ENCODE measurements at regions not wholly inside any gene's neighbourhood (a gene's known extent, or its start where the extent isn't known, plus 50 kb on each side); places are given as distances from the start of the nearest gene placed in this dataset.

- no peak for DNase-seq (ENCODE audit: low read depth, low spot score)
- H3K27ac ChIP-seq (ENCODE audit: low read depth, low read length): no peak overlapping the region
- RAD21 ChIA-PET (ENCODE audit: low non-redundant PET in 1 of 2, low total read pairs in 2 of 2, uncharacterized antibody in 2 of 2, unreplicated experiment in 2 of 2): no interaction called here
- peaks cover 0 to 3% of the 10 kb centered on the region in 2 experiments; a peak in 2 of 4 replicates for H3K9me3 ChIP-seq (ENCODE audit: control insufficient read depth in 1 of 2, insufficient read depth in 1 of 2, low read depth in 1 of 2, low read length in 2 of 2)
- TF ChIP-seq FOSL1 (IDR thresholded peaks at IDR 0.05; ENCODE audit: low read depth) (no peak), EZH2phosphoT487 (IDR thresholded peaks at IDR 0.05; ENCODE audit: borderline replicate concordance) (no peak), MAX (IDR thresholded peaks at IDR 0.05) (no peak), TCF7L2 (IDR thresholded peaks at IDR 0.05; ENCODE audit: borderline replicate concordance, extremely low read depth, insufficient read depth, insufficient read length) (no peak), CEBPB (IDR thresholded peaks at IDR 0.05; ENCODE audit: low read depth) (no peak), EZH2 (IDR thresholded peaks at IDR 0.05) (no peak), CTCF (IDR thresholded peaks at IDR 0.05 in 2 of 3, conservative IDR thresholded peaks at IDR 0.05 in 1 of 3; ENCODE audit: borderline replicate concordance in 1 of 3, insufficient read depth in 1 of 3, low read depth in 2 of 3, low read length in 2 of 3) (no peak), ELF1 (IDR thresholded peaks at IDR 0.05; ENCODE audit: borderline replicate concordance, low read depth) (no peak), ZNF274 (IDR thresholded peaks at IDR 0.05; ENCODE audit: low read depth, low read length) (no peak), REST (IDR thresholded peaks at IDR 0.05; ENCODE audit: low read depth) (no peak), POLR2AphosphoS5 (IDR thresholded peaks at IDR 0.05; ENCODE audit: low read depth, low read length) (no peak), ZFX (IDR thresholded peaks at IDR 0.05) (no peak), SIN3A (IDR thresholded peaks at IDR 0.05; ENCODE audit: low read depth) (no peak), ZBTB33 (IDR thresholded peaks at IDR 0.05; ENCODE audit: extremely low read depth, insufficient replicate concordance, low read length) (no peak), SRF (IDR thresholded peaks at IDR 0.05; ENCODE audit: low read depth) (no peak)
- no peak for ATAC-seq
- no peak overlapping the region for H3K4me2 ChIP-seq (ENCODE audit: low read length)
- intact Hi-C loops (cut with micrococcal nuclease): no loop called here
- POLR2A ChIA-PET: no interaction called here
- H4K20me1 ChIP-seq (ENCODE audit: insufficient read depth): no peaks in the 10 kb centered on the region
- H3K79me2 ChIP-seq (ENCODE audit: insufficient read depth, low read length): no peaks in the 10 kb centered on the region
- no peaks in the 10 kb centered on the region for H3K4me1 ChIP-seq (ENCODE audit: control insufficient read depth in 1 of 2, insufficient read depth in 2 of 2, low read length in 2 of 2)
- H3K4me3 ChIP-seq (replicated peaks in 1 of 2; ENCODE audit: low read depth in 1 of 2, low read length in 2 of 2): no peak overlapping the region
- CTCF ChIA-PET: no interaction called here
- no peaks in the 10 kb centered on the region for H3K27me3 ChIP-seq (ENCODE audit: insufficient read depth, low read length)
- no peaks in the 10 kb centered on the region for H3K9me2 ChIP-seq (ENCODE audit: insufficient read depth)
- H2AFZ ChIP-seq (ENCODE audit: low read depth, low read length, poor library complexity, severe bottlenecking): no peak overlapping the region
- H3K9ac ChIP-seq (ENCODE audit: low read length): no peak overlapping the region
- no TSS peak for BruUV-seq (replicated peaks)
- H3K36me3 ChIP-seq (ENCODE audit: control insufficient read depth in 1 of 2, insufficient read depth in 2 of 2, low read length in 2 of 2): no peaks in the 10 kb centered on the region
These were observed 305.0 kb downstream of the XPNPEP1 start for GRCh38 chr10:109618301-109618700.

All from HCT116 (cell line).